NB4 (cell line): ENCODE measurements at regions not wholly inside any gene's neighbourhood (a gene's known extent, or its start where the extent isn't known, plus 50 kb on each side); places are given as distances from the start of the nearest gene placed in this dataset.

ENCODE experiments used
- CTCF ChIP-seq: IDR thresholded peaks from one replicate; pipeline ENCODE4 v1.5.1; 2012; ENCODE audit warnings: low read depth, low read length
- MAX ChIP-seq: IDR thresholded peaks from 2 replicates; pipeline ENCODE4 v1.6.1; 2011; ENCODE audit warnings: low read depth, low read length
- MYC ChIP-seq: IDR thresholded peaks from 2 replicates; pipeline ENCODE4 v1.6.1; 2011; ENCODE audit warnings: low read depth, low read length
- POLR2A ChIP-seq: IDR thresholded peaks from 2 replicates; pipeline ENCODE4 v1.6.1; 2011; ENCODE audit warnings: mild to moderate bottlenecking; ENCODE audit not compliant: insufficient read length; ENCODE audit errors: extremely low read depth

- TF ChIP-seq MYC (no peak), CTCF (no peak), POLR2A (no peak), MAX (no peak)
These were observed 81.1 kb upstream of the PLSCR4 start for GRCh38 chr3:146331967-146332366.
